Colonic mucosa (tissue), 4 donors: ENCODE measurements at regions not wholly inside any gene's neighbourhood (a gene's known extent, or its start where the extent isn't known, plus 50 kb on each side); places are given as distances from the start of the nearest gene placed in this dataset.

Experiments used
- DNase-seq: peaks from one replicate; pipeline ENCODE4 v3.0.0-alpha.2; 2020
- H3K27ac ChIP-seq: fragments of 200-600 bp; one replicate; pipeline ENCODE4 v1.8.0; 2021
- H3K27me3 ChIP-seq: fragments of 200-600 bp; one replicate; pipeline ENCODE4 v1.8.0; 2021
- H3K36me3 ChIP-seq: fragments of 200-600 bp; one replicate; pipeline ENCODE4 v1.8.0; 2021
- H3K4me1 ChIP-seq: fragments of 200-600 bp; one replicate; pipeline ENCODE4 v1.8.0; 2021; ENCODE audit warnings: mild to moderate bottlenecking
- H3K4me3 ChIP-seq: fragments of 200-600 bp; one replicate; pipeline ENCODE4 v1.8.0; 2021
- H3K9ac ChIP-seq, 2 donors: one replicate each; pipeline ENCODE4 v1.7.0; 2013; ENCODE audit warnings: control low read depth in 2 of 2, low read depth in 2 of 2, low read length in 2 of 2
- H3K9me3 ChIP-seq: fragments of 200-600 bp; one replicate; pipeline ENCODE4 v1.8.0; 2021
- CTCF ChIP-seq: fragments of 200-600 bp; IDR thresholded peaks from one replicate; pipeline ENCODE4 v1.8.0; 2022; ENCODE audit warnings: antibody characterized with exemption, mild to moderate bottlenecking
- intact Hi-C: fragments of 100-400 bp; cut with DNase I; formaldehyde crosslinking; loops from one replicate; pipeline ENCODE4 v1.14.1; 2022
- donor health status: healthy.
- donor health status: DM: no; HTN: no; CAD: no.
- donor health status: DM: no; HTN: no; CAD: no.

GRCh38 chr4:179927473-179927872 lies 2315.7 kb upstream of the TENM3 start:
- DNase-seq: no peak
- Histone ChIP-seq H3K9me3 (no peaks in the 10 kb centered on the region), H3K9ac (no peak overlapping the region), H3K27ac (no peak overlapping the region), H3K4me3 (no peak overlapping the region), H3K27me3 (no peaks in the 10 kb centered on the region), H3K4me1 (no peaks in the 10 kb centered on the region), H3K36me3 (no peaks in the 10 kb centered on the region)
- TF ChIP-seq CTCF: no peak
- intact Hi-C loops: no loop called here

- no peaks in the 10 kb centered on the region for H3K4me1 ChIP-seq
- no peaks in the 10 kb centered on the region for H3K36me3 ChIP-seq
- no peak overlapping the region for H3K9ac ChIP-seq
- no peak for DNase-seq
- H3K9me3 ChIP-seq: no peaks in the 10 kb centered on the region
- intact Hi-C loops: no loop called here
- H3K27me3 ChIP-seq: no peaks in the 10 kb centered on the region
- H3K4me3 ChIP-seq: no peak overlapping the region
- no peak overlapping the region for H3K27ac ChIP-seq
- no peak for TF ChIP-seq CTCF
Observed at GRCh38 chr4:179941911-179942310, 2301.3 kb upstream of the TENM3 start.

- no peak overlapping the region for H3K4me3 ChIP-seq
- intact Hi-C loops: no loop called here
- H3K27ac ChIP-seq: no peak overlapping the region
- H3K4me1 ChIP-seq: no peaks in the 10 kb centered on the region
- H3K9me3 ChIP-seq: no peaks in the 10 kb centered on the region
- no peaks in the 10 kb centered on the region for H3K27me3 ChIP-seq
- no peak overlapping the region for H3K9ac ChIP-seq
- DNase-seq: no peak
- TF ChIP-seq CTCF: no peak
- no peaks in the 10 kb centered on the region for H3K36me3 ChIP-seq
Observed at GRCh38 chr4:179976777-179977176, 2266.4 kb upstream of the TENM3 start.

GRCh38 chr4:179977378-179977777 lies 2265.8 kb upstream of the TENM3 start:
- H3K36me3 ChIP-seq: no peaks in the 10 kb centered on the region
- H3K4me1 ChIP-seq: no peaks in the 10 kb centered on the region
- no peak overlapping the region for H3K9ac ChIP-seq
- DNase-seq: no peak
- TF ChIP-seq CTCF: no peak
- H3K4me3 ChIP-seq: no peak overlapping the region
- no peaks in the 10 kb centered on the region for H3K27me3 ChIP-seq
- no peak overlapping the region for H3K27ac ChIP-seq
- intact Hi-C loops: no loop called here
- no peaks in the 10 kb centered on the region for H3K9me3 ChIP-seq

GRCh38 chr4:179981161-179981560 lies 2262.0 kb upstream of the TENM3 start:
- Histone ChIP-seq H3K9me3 (no peaks in the 10 kb centered on the region), H3K4me1 (no peaks in the 10 kb centered on the region), H3K36me3 (no peaks in the 10 kb centered on the region), H3K9ac (no peak overlapping the region), H3K4me3 (no peak overlapping the region), H3K27ac (no peak overlapping the region), H3K27me3 (no peaks in the 10 kb centered on the region)
- no peak for DNase-seq
- intact Hi-C loops: no loop called here
- TF ChIP-seq CTCF: no peak

- no peaks in the 10 kb centered on the region for H3K9me3 ChIP-seq
- H3K4me1 ChIP-seq: no peaks in the 10 kb centered on the region
- H3K4me3 ChIP-seq: no peak overlapping the region
- no peak overlapping the region for H3K9ac ChIP-seq
- H3K27me3 ChIP-seq: no peaks in the 10 kb centered on the region
- H3K27ac ChIP-seq: no peak overlapping the region
- no peak for TF ChIP-seq CTCF
- H3K36me3 ChIP-seq: no peaks in the 10 kb centered on the region
- intact Hi-C loops: no loop called here
- no peak for DNase-seq
Observed at GRCh38 chr4:179989975-179990374, 2253.2 kb upstream of the TENM3 start.
